Dedifferentiated amniotic fluid mesenchymal stem cell (primary cell): ENCODE measurements at regions not wholly inside any gene's neighbourhood (a gene's known extent, or its start where the extent isn't known, plus 50 kb on each side); places are given as distances from the start of the nearest gene placed in this dataset.

Experiments used
- DNase-seq: peaks from one replicate; pipeline ENCODE4 v3.0.0-alpha.2; 2016; ENCODE audit errors: extremely low spot score

DNA sequence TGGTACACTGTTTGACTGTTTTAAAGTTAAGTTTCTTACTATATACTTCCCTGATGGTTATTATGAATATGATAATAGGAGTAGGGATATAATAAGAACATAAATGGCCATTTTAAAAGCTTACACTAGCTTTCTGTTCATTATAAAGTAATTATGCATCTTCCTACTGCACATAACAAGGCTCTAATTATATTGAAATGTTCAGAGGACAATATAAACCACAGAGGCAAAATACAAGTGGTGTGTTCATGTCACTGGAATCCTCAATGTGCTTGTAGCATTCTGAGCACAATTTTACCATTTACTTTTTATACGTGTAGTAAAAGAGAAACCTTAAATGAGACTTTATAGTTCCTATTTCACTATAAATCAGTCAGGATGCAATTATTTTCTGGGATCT lies 268.3 kb downstream of the TMA16 start:
- no peak for DNase-seq

DNA sequence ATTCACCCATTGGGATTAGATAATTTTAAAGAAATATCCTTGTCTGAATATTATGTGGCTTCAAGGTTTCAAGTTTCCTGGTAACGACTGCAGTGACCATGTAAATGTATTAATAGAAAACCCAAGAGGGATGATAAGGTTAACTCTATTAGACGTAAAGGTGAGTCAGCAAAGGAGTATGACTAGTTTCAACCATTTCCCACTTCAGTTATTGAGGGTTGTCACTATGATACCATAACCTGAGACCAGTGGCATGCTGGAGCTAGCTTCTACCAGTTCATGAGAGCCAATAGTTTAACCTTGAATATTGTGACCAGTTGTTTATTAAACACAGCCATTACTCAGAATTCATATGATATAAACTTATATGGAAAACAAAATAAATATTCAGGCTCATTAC lies 270.1 kb downstream of the TMA16 start:
- DNase-seq: no peak

DNA sequence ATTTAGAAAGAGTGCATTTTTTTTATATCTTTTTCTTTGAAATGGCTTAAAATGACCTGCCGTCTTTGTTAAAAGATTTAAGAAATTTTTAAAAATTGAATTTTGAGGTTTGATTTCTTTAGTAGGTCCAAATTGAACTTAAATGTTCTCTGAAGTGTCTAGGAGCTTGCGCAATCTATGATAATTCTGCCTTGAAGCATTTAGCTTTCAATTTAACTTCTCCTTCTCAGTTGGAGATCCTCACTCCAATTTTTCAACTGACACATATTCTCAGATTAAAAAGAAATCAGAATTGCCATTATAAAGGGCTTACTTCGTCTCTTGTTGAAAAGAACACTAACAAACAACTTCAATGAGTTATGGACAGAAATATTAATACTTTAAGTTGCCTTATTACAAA lies 273.5 kb downstream of the TMA16 start:
- DNase-seq: no peak

DNA sequence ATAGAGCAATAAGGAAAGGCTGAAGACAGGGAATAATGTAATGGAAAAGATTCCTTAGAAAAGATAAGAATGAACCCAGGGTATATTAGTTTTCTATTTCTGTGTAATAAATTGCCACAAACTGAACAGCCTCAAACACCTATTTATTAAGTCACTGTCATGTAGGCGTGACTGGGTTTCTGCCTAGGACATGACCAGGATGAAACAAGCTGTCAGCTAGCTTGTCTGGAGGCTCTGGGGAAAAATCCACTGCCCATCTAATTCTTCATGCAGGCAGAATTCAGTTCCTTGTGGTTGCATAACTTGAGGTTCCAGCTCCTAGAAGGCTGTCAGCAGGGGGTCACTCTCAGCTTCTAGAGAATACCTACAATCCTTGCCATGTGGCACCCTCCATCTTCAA lies 277.7 kb downstream of the TMA16 start:
- DNase-seq: no peak

DNA sequence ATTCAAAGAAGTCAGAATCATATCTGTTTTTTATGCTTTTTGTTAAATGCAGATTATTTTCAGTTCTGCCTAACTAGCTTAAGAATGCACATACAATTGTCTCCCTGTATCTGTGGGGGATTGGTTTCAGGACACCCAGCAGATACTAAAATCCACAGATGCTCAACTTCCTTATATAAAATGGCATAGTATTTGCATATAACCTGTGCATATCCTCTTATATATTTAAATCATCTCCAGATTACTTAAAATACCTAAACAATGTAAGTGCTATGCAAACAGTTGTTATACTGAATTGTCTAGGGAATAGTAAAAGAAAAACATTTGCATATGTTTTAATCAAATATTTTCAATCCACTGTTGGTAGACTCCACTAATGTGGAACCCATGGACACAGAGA lies 279.4 kb downstream of the TMA16 start:
- no peak for DNase-seq

DNA sequence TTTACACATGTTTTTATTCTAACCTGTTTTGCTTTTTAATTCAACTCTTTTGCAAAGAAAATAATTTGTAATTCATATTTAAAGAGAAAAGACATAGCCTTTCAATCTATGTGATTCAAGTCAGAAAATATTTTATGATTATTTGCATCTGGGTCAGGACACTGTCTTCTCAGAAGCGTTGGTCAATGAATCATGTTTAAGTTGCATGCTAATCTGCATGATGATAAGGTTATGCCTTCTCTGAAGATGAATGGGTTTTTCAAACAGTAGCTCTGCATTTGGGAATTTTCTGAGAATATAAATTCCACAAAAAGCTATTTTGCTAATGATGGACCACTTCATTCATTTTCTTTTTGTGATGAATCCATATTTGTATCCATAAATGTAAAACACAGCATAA lies 282.5 kb downstream of the TMA16 start:
- DNase-seq: no peak

DNA sequence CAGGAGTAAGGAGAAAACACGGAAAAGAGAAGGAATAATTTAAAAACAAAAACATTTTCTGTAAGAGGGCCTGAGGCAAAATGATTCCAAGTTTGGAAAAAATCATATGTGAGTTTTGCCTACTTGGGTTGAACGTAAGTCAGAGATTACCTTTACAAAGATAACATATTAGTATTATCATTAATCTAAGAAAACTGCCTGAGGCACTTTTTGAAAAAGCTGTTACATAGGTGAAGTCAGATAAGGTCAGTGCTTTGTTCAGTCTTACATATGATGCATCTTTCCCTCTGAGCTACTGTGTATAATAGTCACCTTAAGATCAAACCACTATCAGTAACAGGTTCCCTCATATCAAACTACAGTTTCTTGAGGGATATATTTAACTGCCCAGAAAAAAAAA lies 287.2 kb downstream of the TMA16 start:
- DNase-seq: no peak

DNA sequence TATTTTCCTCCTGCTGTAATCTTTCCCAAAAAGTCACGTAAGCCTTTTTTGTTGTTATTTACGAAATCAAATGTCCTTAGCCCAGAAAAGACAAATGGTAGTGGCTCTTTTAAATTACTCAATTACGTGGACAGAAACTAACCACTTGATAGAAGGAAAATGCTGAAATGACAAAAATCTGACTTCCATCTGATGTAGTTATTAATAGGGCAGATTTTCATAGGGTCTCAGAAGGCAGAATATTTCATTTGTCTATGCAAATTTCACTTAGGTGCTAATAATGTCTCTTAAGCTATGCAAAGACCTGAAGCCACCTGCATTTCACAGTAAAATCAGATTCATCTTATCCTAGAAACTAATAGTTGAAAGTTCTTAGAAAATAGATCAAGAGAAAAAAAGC lies 295.7 kb downstream of the TMA16 start:
- no peak for DNase-seq

DNA sequence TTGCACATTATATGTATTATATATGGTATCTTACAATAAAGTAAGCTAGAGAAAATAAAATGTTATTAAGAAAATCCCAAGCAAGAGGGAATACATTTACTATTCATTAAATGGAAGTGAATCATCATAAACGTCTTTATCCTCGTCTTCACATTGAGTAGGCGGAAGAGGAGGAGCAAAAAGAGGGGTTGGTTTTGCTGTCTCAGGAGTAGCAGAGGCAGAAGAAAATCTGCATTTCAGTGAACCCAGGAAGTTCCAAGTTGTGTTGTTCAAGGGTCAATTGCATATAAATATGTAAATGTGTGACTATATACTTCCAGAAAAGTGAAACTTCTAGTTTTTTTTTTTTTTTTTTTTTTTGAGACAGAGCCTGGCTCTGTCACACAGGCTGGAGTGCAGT lies 301.4 kb downstream of the TMA16 start:
- no peak for DNase-seq

DNA sequence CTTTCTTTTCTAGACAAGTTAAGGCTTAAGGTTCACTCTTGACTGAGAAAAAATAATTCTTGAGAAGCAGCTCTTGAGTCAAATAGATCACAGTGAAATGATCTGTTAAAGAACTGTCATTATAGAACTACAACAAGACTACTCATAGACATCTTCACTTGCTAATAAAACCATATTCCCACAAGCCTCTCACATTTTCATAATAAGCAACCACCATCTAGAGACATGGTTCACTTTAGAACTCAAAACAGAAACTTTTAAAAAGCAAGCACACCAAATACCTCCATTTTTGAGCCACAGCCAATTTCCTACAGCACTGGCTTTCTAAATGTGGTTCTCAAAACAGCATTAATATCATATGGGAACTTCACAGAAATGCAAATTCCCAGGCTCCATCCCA lies 309.5 kb downstream of the TMA16 start:
- no peak for DNase-seq

DNA sequence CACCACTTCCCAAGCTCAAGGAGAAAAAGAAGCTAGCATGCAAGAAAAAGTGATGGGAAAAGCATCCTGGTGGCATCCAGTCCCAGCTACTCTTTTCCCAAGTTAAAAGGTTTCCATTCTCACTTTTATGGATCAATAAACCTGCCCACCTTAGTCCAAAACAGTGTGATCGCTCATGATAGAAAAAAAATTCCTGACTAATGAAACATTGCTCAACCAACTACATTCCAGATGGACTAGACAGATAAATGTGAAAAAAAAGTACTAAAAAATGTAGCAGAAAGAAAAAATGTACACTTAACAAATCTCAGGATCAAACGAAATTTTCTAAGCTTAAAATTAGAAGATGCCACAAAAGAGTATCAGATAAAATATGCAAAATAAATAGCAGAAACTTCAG lies 312.2 kb downstream of the TMA16 start:
- no peak for DNase-seq

DNA sequence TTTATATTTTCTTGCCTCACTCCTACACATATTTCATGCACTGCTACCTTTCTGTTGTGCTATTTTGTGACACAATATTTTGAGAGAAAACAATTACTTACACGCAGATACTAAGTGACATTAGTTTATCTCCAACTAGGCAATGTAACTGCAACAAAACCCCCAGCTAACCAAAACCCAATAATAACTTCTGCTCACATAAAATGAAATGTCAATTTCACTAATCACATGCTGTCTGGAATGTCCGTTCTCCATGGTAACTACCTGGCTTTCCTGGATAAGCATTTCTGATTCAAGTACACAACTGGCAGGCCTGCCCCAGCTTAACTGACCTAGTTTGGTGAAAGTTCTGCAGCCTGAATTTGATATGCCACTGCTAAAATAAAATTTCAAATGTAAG lies 313.5 kb downstream of the TMA16 start:
- no peak for DNase-seq

DNA sequence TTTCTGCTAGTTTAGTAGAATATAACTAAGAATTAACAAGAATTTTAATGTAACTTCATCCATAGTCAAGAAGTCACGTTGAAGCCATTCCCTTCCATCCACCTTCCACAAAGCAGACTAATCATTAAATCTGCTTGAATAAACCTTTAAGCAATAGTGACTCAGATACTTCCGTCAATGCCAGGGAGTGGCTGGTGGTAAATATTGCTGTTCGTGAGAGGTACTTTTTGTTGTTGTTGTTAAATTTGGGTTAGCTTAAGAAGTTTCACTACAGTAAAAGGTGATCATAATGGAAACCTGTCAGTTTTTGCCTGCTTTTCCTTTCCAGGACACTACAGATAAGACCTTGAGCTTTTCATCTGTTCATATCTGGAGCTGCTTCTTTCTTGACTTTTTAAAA lies 316.3 kb downstream of the TMA16 start:
- DNase-seq: no peak

DNA sequence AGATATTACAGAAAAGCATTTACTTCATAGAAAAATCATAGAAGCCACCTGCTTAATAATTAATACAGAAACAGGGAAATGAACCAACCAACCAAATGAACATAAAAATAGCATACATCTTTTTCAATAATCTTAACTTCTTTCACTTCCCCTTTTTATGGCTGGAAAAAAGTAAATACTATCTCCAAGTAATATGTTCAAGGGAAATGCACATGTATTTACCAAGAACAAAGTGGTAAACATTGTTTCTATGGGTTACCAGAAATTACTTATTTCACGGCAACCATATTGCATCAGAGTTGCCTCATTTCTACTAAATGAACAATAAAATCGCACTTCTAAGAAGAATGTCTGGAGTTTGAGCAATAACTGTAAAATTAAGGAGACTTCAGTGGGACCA lies 321.3 kb downstream of the TMA16 start:
- no peak for DNase-seq

DNA sequence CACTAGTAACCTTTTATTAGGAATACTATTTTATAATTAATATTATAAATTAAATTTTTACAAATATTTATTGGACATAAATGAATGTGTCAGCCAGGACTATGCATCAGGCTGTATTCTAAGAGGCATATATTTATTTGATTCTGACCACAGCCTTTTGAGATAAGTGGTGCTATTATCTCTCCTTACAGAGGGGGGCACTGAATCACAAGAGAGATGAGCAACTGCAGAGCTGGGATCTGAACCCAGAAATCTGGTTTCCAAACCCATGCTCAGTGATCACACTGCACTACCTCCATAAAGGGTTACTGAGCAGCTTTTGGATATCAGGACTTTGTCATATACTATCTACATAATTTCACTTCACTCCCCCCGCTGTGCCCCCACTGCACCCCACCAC lies 322.0 kb downstream of the TMA16 start:
- DNase-seq: no peak

DNA sequence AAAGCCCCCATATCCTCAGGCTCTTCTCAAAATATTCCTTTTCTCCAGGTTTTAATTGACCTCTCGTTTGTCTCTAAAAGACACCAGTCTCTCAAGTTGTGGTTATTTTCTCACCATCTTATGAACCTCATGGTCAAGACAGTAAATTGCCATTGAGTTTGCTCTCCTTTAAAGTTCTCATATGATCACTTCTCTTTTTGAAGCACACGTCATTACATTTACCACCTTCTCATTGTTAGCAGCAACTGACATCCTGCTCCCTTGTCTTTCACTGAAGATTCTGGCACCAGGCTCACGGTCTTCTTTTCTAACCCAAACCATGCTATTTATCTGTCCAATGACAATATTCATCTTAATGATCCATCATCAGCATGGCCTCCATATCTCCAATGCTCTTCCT lies 324.2 kb downstream of the TMA16 start:
- DNase-seq: no peak

DNA sequence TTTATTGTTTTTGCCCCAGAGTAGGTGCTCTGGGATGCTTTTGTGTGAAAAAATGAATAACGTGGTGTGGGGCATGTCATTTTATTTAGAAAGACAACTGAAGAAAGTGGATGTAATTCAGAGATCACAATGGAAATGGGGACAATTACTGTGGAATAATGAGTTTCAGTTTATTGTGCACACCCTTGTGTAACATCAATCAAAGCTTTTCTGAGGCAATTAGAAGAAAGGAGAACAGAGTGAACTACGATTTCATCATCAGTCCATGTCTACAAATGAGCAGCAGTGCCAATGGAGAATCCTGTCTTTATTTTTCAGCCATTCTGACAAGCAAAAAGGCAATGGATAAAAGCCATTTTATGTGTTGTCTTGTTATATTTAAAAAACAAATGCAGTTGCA lies 339.2 kb downstream of the TMA16 start:
- DNase-seq: no peak

DNA sequence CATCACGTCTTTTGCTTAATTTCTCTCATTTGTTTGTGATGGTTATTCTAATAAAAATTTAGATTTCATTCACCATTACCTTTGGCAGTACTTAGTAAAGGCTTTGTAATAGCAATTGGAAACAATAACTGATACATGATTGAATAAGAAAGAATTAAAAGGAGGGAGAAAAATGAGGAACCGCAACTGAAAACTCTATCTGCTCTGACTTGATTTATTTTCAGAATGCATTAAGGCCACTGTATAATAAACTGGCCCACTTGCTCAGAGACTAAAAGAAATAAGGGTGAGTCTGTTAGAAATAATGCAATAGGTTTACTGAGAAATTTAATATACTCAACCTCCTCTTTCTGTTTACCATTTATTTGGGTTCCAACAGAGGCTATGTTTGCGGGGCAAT lies 351.5 kb downstream of the TMA16 start:
- DNase-seq: no peak

DNA sequence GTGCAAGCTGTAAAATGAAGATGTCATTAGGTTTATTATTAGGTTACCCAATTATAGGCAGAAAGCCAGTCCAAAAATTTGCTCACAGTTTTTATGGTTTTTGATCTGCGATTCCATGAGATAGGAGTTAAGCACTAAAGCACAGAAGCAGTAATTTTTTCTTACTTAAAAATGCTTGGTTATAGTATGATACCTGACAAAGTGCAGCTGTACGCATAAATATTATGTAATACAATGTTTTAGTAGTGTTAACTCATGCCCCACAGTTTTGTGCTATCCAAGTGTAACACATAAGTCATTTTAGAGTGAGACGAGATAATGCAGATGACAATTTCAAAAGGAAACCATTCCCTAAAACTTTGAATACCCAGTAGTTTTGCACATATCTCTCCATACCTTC lies 357.8 kb downstream of the TMA16 start:
- DNase-seq: no peak

DNA sequence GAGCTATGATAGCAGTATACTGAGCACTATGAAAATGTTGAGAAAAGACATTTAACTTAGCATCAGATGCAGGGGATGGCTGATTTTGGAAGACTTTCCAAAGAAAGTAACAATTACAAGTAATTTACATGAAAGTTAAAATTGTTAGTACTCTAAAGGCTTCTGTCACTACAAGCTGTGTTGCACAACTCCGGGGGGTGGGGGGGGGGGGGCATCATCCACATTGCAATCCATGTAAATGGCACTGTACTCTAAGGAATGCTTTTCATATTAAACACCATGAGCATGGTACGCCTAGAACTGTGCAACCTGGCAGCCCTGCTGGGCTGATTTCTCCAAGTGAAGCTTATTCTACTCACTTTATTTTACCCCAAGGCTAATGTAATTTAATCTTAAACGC lies 363.4 kb downstream of the TMA16 start:
- DNase-seq: no peak

DNA sequence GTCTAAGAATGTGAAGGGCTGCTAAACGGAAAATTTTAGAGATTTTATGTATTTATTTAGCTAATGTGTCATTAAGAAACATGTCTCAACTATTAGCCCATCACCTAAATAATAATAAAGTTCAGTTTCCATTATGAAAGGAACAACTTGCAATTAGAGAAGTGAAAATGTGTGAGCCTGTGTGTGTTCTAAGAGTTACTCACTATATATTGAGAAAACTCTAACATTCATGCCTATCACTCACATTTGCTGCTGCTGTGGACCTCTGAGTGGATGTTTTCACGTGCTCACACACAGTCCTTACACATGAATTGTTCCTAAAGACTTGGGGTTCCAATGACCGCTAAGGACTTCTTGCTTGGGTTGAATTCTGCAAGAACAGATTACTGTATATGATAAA lies 364.0 kb downstream of the TMA16 start:
- no peak for DNase-seq

DNA sequence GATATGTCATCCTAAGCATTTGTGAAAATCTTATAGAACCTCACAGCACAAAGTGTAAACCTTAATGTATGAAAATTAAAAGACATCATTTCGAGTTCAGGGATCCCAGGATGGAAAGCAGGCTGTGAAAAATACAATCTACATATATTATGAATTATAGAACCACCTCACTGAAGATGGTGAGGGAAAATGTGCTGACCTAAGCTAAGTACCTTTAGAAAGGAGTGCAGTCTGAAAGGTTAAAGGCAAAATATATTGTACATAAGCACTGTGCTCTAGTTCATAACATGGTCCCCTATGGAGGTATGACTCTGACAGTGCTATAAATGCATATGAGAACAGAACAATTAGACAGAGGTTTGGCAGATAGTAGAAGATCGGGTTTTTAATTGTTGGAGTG lies 368.6 kb downstream of the TMA16 start:
- no peak for DNase-seq

DNA sequence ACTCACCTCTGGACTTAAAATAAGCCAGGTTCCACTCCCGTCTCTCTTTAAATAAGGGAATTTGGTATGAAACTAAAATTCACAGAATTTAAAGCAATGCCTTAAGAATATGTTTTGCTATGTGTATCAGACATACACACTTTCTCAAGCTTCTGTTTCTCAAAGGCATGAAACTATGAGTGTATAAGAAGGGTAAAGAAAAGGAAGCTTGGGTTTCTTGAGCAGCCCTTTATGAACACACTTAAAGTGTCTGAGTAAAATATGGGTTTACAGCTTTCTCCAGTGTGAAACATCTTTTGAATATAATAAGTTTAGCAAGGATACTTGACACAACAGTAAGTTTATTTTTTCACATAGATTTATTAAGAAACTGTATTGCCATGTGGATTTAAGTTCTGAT lies 370.5 kb downstream of the TMA16 start:
- no peak for DNase-seq

DNA sequence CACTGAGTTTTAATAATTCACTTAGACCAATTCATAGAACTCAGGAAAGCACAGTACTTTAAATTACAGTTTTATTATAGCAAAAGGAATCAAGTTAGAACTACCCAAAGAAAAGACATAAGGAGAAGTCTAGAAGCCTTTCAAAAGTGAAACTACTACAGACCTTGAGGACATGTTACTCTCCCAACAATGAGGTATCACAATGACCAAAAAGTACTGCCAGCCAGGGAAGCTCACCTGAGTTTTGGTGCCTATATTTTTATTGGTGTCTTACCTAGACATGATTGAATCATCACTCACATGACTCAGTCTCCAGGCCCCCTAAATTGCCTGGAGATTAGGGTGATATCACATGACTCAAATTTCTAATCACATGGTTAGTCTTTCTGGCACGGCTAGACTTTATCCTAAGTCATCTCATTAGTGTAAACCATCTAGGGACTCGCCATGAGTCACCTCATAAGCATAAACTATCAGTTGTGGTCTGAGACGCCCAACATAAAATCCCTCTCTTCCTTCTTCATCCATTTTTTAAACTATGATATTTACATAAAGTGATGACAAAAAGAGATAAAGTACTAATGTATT lies 372.3 kb downstream of the TMA16 start:
- no peak for DNase-seq

DNA sequence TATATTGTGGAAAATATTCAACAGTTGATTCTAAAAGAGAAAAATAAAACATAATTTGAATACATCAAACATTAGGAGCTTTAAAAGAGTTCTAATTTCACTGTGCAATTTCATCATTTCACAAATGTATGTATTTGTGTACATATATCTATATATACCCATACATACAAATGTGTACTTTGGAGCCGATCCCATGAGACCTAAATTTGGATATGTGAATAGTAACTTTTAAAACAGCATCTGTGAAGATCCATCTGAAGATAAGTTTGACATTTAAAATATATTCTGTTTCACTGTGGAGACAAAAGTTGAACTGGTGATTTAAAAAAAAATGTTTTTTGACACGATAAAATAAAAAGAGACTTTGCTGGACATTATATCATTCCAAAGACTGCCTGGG lies 374.0 kb downstream of the TMA16 start:
- no peak for DNase-seq
